ENCODE measurements at regions not wholly inside any gene's neighbourhood (a gene's known extent, or its start where the extent isn't known, plus 50 kb on each side); places are given as distances from the start of the nearest gene placed in this dataset.

DNA sequence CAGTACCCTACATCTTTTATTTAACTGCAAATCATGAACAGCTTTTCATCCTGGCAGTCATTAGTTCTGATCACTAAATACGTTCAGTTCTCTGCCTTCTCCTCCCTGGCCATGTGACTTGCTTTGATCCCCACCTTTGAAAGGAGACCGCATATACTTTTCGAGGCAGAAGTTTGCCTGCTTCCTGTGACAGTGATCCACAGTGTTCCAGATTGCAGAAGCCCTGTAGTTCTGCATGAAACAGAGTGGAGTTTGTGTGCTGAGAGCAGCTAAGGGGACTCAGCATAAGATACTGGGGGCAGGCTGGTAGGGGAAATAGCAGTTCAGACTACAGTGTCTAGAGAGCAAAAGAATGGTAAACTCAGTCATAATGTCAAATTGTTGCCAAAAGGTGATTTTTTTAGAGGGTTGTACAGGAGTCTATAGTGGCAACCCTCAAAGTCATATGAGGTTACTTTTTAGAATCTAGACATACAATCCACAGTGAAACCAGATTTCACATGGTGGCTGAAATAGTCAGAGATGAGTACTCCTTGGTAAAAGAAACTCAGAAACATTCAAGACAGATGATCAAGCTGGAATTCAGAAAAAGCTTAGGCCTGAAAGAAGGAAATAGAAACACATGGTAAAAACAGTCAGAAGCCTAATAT, 1800.4 kb upstream of the CELF4 start:
- TF ChIP-seq, protein P1, sequence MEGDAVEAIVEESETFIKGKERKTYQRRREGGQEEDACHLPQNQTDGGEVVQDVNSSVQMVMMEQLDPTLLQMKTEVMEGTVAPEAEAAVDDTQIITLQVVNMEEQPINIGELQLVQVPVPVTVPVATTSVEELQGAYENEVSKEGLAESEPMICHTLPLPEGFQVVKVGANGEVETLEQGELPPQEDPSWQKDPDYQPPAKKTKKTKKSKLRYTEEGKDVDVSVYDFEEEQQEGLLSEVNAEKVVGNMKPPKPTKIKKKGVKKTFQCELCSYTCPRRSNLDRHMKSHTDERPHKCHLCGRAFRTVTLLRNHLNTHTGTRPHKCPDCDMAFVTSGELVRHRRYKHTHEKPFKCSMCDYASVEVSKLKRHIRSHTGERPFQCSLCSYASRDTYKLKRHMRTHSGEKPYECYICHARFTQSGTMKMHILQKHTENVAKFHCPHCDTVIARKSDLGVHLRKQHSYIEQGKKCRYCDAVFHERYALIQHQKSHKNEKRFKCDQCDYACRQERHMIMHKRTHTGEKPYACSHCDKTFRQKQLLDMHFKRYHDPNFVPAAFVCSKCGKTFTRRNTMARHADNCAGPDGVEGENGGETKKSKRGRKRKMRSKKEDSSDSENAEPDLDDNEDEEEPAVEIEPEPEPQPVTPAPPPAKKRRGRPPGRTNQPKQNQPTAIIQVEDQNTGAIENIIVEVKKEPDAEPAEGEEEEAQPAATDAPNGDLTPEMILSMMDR (IDR thresholded peaks at IDR 0.05): no peak
- TF ChIP-seq POLR2A (IDR thresholded peaks at IDR 0.05): no peak
- TF ChIP-seq EP300 (IDR thresholded peaks at IDR 0.05): no peak

Data from ovary (tissue), 3 donors.